IMR-90 (cell line): ENCODE measurements at regions not wholly inside any gene's neighbourhood (a gene's known extent, or its start where the extent isn't known, plus 50 kb on each side); places are given as distances from the start of the nearest gene placed in this dataset.

Experiments used
- ATAC-seq: fragments of 200-7000 bp; cut with Tn5 transposase; 2 replicates; pipeline ENCODE4 v1.9.1; 2020; ENCODE audit warnings: low read depth, mild to moderate bottlenecking, moderate library complexity
- BruUV-seq: library from RNA; stranded (reverse); fragments of 400-500 nt; replicated peaks from 2 replicates; lab custom pipeline; 2021; lab: Mats Ljungman, UMichigan
- CTCF ChIA-PET: fragments of 300-600 bp; formaldehyde crosslinking; extraction: SDS; loops from one replicate; lab custom pipeline; 2021; ENCODE audit warnings: antibody characterized with exemption; lab: Yijun Ruan, JAX
- POLR2A ChIA-PET: fragments of 300-600 bp; sonication (Branson Sonifier 250); formaldehyde crosslinking; loops from one replicate; lab custom pipeline; 2022; ENCODE audit warnings: antibody characterized with exemption; ENCODE audit not compliant: unreplicated experiment; lab: Charles Lee
- DNase-seq: peaks from one replicate; pipeline ENCODE4 v3.0.0; 2013
- H2AFZ ChIP-seq: replicated peaks from 2 replicates; pipeline ENCODE3; 2013; ENCODE audit warnings: low read length, mild to moderate bottlenecking; ENCODE audit not compliant: poor library complexity
- H2AK5ac ChIP-seq: 2 replicates; pipeline ENCODE4 v1.6.1; 2013; ENCODE audit warnings: low read depth, low read length, inconsistent platforms
- H2AK9ac ChIP-seq: replicated peaks from 2 replicates; pipeline ENCODE3; 2013; ENCODE audit warnings: mild to moderate bottlenecking, low read depth, low read length, moderate library complexity; ENCODE audit not compliant: poor library complexity
- H2BK120ac ChIP-seq: 2 replicates; pipeline ENCODE4 v1.6.1; 2013; ENCODE audit warnings: low read depth, low read length, inconsistent platforms
- H2BK15ac ChIP-seq: 3 replicates; pipeline ENCODE4 v1.6.1; 2013; ENCODE audit warnings: low read depth, low read length, inconsistent platforms
- H2BK20ac ChIP-seq: 2 replicates; pipeline ENCODE4 v1.6.1; 2013; ENCODE audit warnings: low read depth, mild to moderate bottlenecking, inconsistent platforms, low read length, moderate library complexity
- H2BK5ac ChIP-seq: 2 replicates; pipeline ENCODE4 v1.6.1; 2013; ENCODE audit warnings: mild to moderate bottlenecking, low read depth, low read length, inconsistent platforms; ENCODE audit not compliant: poor library complexity, severe bottlenecking
- H3K14ac ChIP-seq: replicated peaks from 2 replicates; pipeline ENCODE4 v1.6.1; 2013; ENCODE audit warnings: low read depth, low read length, inconsistent platforms
- H3K18ac ChIP-seq: 2 replicates; pipeline ENCODE4 v1.6.1; 2013; ENCODE audit warnings: low read depth, low read length, control low read depth
- H3K23ac ChIP-seq: 2 replicates; pipeline ENCODE4 v1.6.1; 2013; ENCODE audit warnings: low read depth, low read length, inconsistent platforms
- H3K27ac ChIP-seq: 2 replicates; pipeline ENCODE4 v1.5.1; 2013; ENCODE audit warnings: mild to moderate bottlenecking, control low read depth, low read length; ENCODE audit not compliant: insufficient read depth
- H3K27me3 ChIP-seq: 2 replicates; pipeline ENCODE4 v1.6.1; 2013; ENCODE audit warnings: low read length; ENCODE audit not compliant: control insufficient read depth, insufficient read depth
- H3K36me3 ChIP-seq: 2 replicates; pipeline ENCODE4 v1.6.1; 2013; ENCODE audit warnings: low read length, mixed read lengths; ENCODE audit not compliant: control insufficient read depth, insufficient read depth
- H3K4ac ChIP-seq: 2 replicates; pipeline ENCODE4 v1.6.1; 2013; ENCODE audit warnings: low read depth, low read length, inconsistent platforms
- H3K4me1 ChIP-seq: 2 replicates; pipeline ENCODE4 v1.6.1; 2013; ENCODE audit warnings: low read length, mixed read lengths; ENCODE audit not compliant: control insufficient read depth, insufficient read depth
- H3K4me2 ChIP-seq: 2 replicates; pipeline ENCODE4 v1.6.1; 2013; ENCODE audit warnings: low read depth, mild to moderate bottlenecking, control low read depth, low read length, moderate library complexity
- H3K4me3 ChIP-seq: 2 replicates; pipeline ENCODE4 v1.5.1; 2013; ENCODE audit warnings: low read depth, mild to moderate bottlenecking, control low read depth, low read length, moderate library complexity; ENCODE audit not compliant: insufficient read depth
- H3K56ac ChIP-seq: 2 replicates; pipeline ENCODE4 v1.6.1; 2013; ENCODE audit warnings: low read length, inconsistent platforms; ENCODE audit not compliant: insufficient read depth; ENCODE audit errors: extremely low read depth
- H3K79me1 ChIP-seq, 2 experiments: 2 replicates each; pipeline ENCODE4 v1.6.1; 2013; ENCODE audit warnings: low read length in 2 of 2, inconsistent platforms in 1 of 2, low read depth in 1 of 2
- H3K9ac ChIP-seq: 2 replicates; pipeline ENCODE4 v1.6.1; 2013; ENCODE audit warnings: low read depth, low read length, control low read depth
- H3K9me1 ChIP-seq: 2 replicates; pipeline ENCODE4 v1.6.1; 2013; ENCODE audit warnings: low read length, inconsistent platforms; ENCODE audit not compliant: insufficient read depth
- H3K9me3 ChIP-seq: 2 replicates; pipeline ENCODE4 v1.6.1; 2013; ENCODE audit warnings: low read length; ENCODE audit not compliant: control insufficient read depth, insufficient read depth
- H4K20me1 ChIP-seq: 2 replicates; pipeline ENCODE4 v1.6.1; 2013; ENCODE audit warnings: low read length, inconsistent platforms; ENCODE audit not compliant: insufficient read depth
- H4K5ac ChIP-seq: 2 replicates; pipeline ENCODE4 v1.6.1; 2013; ENCODE audit warnings: mild to moderate bottlenecking, low read depth, low read length, control low read depth
- H4K8ac ChIP-seq, 2 experiments: 2 replicates each; pipeline ENCODE4 v1.6.1; 2013; ENCODE audit warnings: low read depth in 2 of 2, low read length in 2 of 2, control low read depth in 1 of 2, inconsistent platforms in 1 of 2
- H4K91ac ChIP-seq: 2 replicates; pipeline ENCODE4 v1.6.1; 2013; ENCODE audit warnings: low read depth, low read length, inconsistent platforms; ENCODE audit not compliant: insufficient read depth
- ELK1 ChIP-seq: fragments of 150-350 bp; IDR thresholded peaks from 2 replicates; pipeline ENCODE4 v1.6.1; 2016; ENCODE audit warnings: low read depth, mild to moderate bottlenecking, low read length, moderate library complexity, borderline replicate concordance
- MAZ ChIP-seq: IDR thresholded peaks from 2 replicates; pipeline ENCODE4 v1.6.1; 2012; ENCODE audit warnings: low read depth, mild to moderate bottlenecking, low read length, improper control_type of control experiment, moderate library complexity, borderline replicate concordance
- MXI1 ChIP-seq: IDR thresholded peaks from 2 replicates; pipeline ENCODE4 v1.6.1; 2012; ENCODE audit warnings: low read depth, mild to moderate bottlenecking, low read length, moderate library complexity, borderline replicate concordance
- WGBS, 2 experiments: methylation state at CpG; one replicate each; pipeline versions ENCODE4 v1.1.5 to v1.1.7; 2013; ENCODE audit warnings: missing lambda C conversion rate in 2 of 2; ENCODE audit not compliant: insufficient read length in 1 of 2; ENCODE audit errors: extremely low coverage in 2 of 2; 5-methylcytosine and 5-hydroxymethylcytosine counted together
- dilution Hi-C: fragments of 300-500 bp; cut with HindIII; formaldehyde crosslinking; loops from one replicate; pipeline ENCODE4 v1.14.3; 2018; ENCODE audit warnings: low sequenced_read_pairs; ENCODE audit not compliant: unreplicated experiment
- in situ Hi-C: fragments of 300-500 bp; cut with MboI; formaldehyde crosslinking; loops from 3 replicates; pipeline ENCODE4 v1.14.3; 2019; ENCODE audit warnings: low sequenced_read_pairs, inconsistent platforms, mixed read lengths
- intact Hi-C: fragments of 100-400 bp; cut with micrococcal nuclease; formaldehyde crosslinking; loops from 2 replicates; pipeline ENCODE4 v1.10.0; 2022

GRCh38 chr2:47675196-47675825 lies 104.5 kb upstream of the KCNK12 start:
- POLR2A ChIA-PET, result no interaction called here

More at GRCh38 chr2:47675196-47675825, 104.5 kb upstream of the KCNK12 start:
- Histone ChIP-seq H3K4me3 (no peak overlapping the region), H3K9me3 (no peaks in the 10 kb centered on the region), H2BK5ac (no peak overlapping the region), H2AK5ac (no peak overlapping the region), H3K18ac (no peak overlapping the region), H3K27me3 (peaks cover 4% of the 10 kb centered on the region; the same call in 1 of the 2 replicates), H3K36me3 (no peaks in the 10 kb centered on the region), H3K4ac (no peak overlapping the region), H3K27ac (no peak overlapping the region), H3K23ac (no peak overlapping the region), H2BK15ac (no peak overlapping the region), H4K5ac (no peak overlapping the region), H4K91ac (no peak overlapping the region), H2BK120ac (no peak overlapping the region), H2BK20ac (no peak overlapping the region), H4K20me1 (no peaks in the 10 kb centered on the region), H3K4me2 (no peak overlapping the region), H4K8ac (no peak overlapping the region), H2AFZ (no peak overlapping the region), H3K9ac (no peak overlapping the region), H3K14ac (no peak overlapping the region), H3K9me1 (no peaks in the 10 kb centered on the region), H3K56ac (no peak overlapping the region), H3K4me1 (no peaks in the 10 kb centered on the region), H2AK9ac (no peak overlapping the region), H3K79me1 (no peaks in the 10 kb centered on the region)
- CTCF ChIA-PET, result no interaction called here
- ATAC-seq (no peak), DNase-seq (no peak)
- intact Hi-C loops (no loop called here), dilution Hi-C loops (no loop called here), in situ Hi-C loops (no loop called here)
- WGBS, 2 experiments, result 17% methylated on average over 1 of the region's 2 CpGs; no CpG with 5 or more reads in 1 of the 2 experiments
- TF ChIP-seq MAZ (no peak), ELK1 (no peak), MXI1 (no peak)
- BruUV-seq, result no TSS peak
